HG03095 (cell line): ENCODE measurements at regions not wholly inside any gene's neighbourhood (a gene's known extent, or its start where the extent isn't known, plus 50 kb on each side); places are given as distances from the start of the nearest gene placed in this dataset.

ENCODE experiments used
- ATAC-seq: cut with Tn5 transposase; IDR thresholded peaks from one replicate; pipeline ENCODE4 v1.9.1; 2021; ENCODE audit warnings: moderate library complexity; ENCODE audit not compliant: unreplicated experiment

DNA sequence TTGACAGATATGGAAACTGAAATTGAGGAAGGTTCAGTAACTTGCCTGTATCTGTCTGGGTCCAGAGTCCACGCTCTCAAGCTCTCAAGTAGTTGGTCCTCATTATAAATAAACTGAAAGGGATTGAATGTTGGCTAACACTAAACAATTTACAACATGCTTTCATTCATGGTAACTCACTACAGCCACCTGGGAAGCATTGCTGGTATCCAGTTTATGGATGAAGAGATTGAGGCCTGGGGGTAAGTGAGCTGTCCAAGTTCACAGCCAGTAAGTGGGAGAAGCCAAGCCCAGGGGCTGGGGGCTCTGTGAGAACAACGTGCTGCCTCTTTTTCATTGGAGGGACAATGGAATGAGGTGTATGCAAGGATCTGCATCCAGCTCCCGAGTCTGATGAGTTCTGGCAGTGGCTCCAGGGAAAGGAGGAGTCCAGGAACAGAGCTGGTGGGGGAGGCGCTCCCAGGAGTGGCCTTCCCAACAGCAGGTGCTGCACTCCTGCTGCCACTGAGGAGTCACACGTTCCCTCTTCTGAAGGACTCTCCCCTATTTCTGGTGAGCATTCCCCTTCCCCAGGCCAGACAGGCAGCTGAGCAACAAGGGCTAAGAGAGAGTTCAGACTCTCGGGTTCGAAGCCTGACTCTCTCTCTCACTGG, 175.8 kb downstream of the CSNK2A3 start:
- ATAC-seq, result no peak

DNA sequence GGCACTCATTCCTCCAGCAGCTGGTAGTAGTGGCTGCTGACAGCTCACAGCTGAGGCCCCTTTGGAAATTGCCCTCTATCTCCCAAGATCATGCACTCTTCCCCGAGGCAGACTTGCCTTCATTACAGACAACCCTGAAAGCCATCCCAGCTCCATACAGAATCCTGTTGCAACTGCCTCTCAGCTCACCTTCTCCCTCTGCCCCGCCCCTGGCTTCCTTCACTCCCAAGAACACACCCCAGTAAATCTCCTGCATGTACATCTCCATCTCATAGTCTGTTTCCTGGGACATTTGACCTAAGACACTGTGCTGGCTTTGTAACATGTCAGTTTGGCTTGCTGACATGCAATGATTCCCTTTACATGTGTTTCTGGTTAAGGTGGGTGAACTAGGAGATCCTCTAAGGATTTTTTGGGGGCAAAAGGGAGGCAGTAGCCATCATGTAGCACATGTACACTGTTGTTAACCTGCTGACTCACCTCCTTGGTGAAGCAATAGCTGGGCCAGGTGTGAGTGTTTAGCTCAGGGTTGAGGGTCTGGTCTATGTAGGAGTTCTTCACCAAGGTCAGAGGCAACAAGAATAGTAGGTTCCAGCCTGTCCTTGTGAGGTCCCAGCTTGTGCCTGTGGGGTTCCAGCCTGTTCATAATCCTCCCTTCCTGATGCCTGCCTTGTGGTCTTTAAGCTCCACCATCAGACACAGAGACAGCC, 179.6 kb downstream of the CSNK2A3 start:
- no peak for ATAC-seq

GRCh38 chr11:11171854-11172253, 181.2 kb downstream of the CSNK2A3 start:
- peak; percentile 83 for ATAC-seq

GRCh38 chr11:11171285-11171684, 181.8 kb downstream of the CSNK2A3 start:
- ATAC-seq, result no peak

DNA sequence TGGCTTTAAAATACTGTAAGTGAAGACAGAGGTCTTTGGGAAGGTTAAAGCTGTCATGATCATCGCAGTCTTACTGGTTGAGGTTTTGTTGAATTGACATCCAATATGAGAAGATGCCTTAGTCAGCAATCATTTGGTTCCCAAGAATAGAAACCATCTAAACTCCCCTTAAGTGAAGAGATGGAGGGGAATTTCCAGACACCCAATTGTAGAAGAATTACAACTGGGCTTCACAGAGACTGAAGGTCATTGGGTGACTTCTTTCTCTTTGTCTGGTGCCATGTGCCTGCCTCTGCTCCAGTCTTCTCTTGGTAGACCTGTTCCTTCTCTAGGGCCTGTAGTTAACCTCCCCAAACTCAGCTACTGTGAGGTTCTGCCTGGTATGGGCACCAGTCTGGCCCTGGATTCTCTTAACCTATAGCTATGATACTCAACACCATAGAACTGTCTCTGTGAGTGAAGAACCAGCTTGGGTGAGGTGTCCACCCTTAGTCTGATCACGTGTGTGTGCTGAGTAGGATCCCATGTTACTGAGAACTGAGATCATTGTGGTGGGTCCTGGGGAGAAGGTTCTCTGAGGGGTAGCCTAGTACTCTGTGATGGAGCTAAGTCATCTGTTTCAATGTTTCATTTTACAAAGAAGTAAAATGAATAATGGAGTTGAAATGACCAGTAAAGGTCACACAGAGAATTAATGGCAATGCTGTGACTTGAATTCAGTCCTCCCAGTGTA, 182.5 kb downstream of the CSNK2A3 start:
- no peak for ATAC-seq

DNA sequence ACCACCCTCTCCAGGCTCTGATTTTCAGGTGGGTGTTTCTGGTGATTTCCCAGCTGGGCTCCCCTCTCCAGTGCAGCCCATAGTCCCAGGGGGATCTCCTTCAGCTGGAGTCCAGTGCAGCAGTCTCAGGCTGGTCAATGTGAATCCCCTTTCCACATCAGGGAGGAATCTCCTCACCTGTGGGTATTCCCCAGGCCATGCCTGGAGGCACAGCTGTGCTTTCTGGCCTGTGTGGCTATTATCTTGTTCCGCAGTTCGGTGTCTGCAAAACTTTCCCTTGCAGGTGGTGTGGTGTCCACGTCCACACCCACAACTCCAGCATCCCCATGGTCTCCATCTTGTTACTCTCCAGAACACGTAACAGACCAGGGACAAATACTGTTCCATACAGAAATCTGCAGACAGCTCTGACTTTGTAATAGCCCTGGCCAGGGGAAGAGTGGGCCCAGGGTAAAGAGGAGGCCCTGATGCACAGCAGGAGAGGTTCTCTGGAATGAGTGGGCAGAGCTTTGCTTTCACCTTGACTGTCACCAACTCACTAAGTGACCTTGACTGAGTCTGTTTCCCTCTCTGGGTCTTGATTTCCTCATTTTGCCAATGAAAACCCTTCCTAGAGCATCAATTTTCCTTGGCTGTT, 183.2 kb downstream of the CSNK2A3 start:
- peak; percentile 47 for ATAC-seq

- ATAC-seq, result no peak
These were observed 185.2 kb downstream of the CSNK2A3 start for GRCh38 chr11:11167806-11168205.

GRCh38 chr11:11164334-11164690, 188.7 kb downstream of the CSNK2A3 start:
- ATAC-seq, result no peak

GRCh38 chr11:11163669-11164333, 189.2 kb downstream of the CSNK2A3 start:
- ATAC-seq, result no peak

- no peak for ATAC-seq
These were observed 189.8 kb downstream of the CSNK2A3 start for GRCh38 chr11:11163236-11163635.

GRCh38 chr11:11157185-11157584, 195.9 kb downstream of the CSNK2A3 start:
- no peak for ATAC-seq

- no peak for ATAC-seq
These were observed 196.9 kb downstream of the CSNK2A3 start for GRCh38 chr11:11155962-11156815.

DNA sequence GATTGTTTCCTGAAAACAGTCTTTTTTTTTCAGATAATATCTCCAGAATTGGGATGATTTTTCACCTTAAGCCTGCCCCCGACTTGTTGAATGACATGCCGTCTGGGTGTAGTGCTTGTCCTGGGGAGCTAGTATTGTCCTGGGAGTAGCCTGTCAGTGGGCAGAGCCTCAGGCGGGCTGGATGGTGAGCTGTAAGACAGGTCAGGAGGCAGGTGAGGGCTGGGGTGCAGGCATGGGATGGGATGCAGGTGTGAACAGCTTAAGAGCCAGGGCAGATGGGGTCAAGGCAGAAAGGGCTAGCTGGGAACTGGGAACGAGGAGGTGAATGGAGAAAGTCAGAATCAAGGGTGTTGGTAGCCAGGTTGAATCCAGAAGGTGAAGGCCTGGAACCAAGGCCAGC, 200.2 kb downstream of the CSNK2A3 start:
- ATAC-seq, result no peak

GRCh38 chr11:11149671-11150459, 203.2 kb downstream of the CSNK2A3 start:
- ATAC-seq, result no peak

DNA sequence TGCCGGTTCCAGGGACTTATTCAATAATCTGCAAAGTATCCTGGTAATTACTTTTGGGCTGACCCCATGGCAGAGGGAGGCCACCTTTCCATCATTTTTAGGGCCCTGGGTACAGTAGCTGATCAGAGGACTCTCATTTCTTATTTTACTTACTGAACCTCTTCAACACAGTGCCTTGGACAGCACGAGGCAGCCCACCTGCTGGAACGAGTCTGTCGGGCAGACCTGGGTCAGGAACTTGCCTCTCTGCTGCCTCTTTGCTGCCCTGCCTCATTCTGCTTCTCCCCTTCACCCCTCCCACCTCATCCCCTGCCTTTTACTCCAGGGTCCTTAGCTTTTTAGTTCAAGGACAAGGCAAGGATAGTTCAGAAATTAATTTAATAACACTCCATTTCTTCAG, 204.5 kb downstream of the CSNK2A3 start:
- no peak for ATAC-seq

DNA sequence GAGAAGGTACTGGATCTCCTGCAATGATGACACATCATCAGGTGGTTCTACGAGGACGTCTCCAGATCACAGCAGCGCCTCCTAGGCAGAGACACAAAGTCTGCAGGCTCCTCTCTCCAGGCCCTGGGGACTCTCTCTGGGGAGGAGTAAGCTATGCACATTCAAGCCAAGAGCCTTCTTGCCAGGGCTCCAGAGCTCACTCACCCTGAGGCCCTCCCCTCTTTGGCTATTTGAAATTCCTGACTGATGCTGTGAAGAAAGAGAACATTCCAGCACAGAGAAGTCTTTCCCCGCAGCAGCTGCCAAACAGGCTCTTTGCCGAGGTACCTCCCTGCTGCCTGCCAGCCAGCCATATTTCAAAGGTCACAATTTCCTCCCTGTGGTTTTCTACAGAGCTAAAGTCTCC, 204.9 kb downstream of the CSNK2A3 start:
- no peak for ATAC-seq

- no peak for ATAC-seq
These were observed 206.2 kb downstream of the CSNK2A3 start for GRCh38 chr11:11146830-11147229.

GRCh38 chr11:11143849-11144248, 209.2 kb downstream of the CSNK2A3 start:
- no peak for ATAC-seq

DNA sequence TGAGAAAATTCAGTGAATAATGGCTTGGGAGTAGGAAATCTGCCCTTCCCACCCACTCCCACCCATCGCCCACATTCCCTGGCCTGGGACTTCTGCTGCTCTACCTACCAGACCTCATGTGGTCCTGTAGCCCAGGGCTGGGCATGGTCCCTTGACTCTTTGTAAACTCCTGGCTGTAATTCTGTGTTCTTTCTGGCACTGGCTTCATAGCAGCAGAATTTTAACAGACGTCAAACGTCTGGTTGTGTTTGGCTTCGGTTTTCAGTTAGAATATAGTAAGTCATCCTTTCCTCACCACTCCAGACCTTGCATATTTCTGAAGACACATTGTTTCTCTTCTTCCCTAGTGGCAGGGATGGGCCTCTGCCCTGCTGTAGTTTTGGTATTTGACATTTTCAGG, 210.6 kb downstream of the CSNK2A3 start:
- ATAC-seq, result no peak
